Caco-2 (cell line): ENCODE measurements at regions not wholly inside any gene's neighbourhood (a gene's known extent, or its start where the extent isn't known, plus 50 kb on each side); places are given as distances from the start of the nearest gene placed in this dataset.

Source experiments
- BruUV-seq: library from RNA; stranded (reverse); fragments of 400-500 nt; replicated peaks from 2 replicates; lab custom pipeline; 2021; lab: Mats Ljungman, UMichigan
- CTCF ChIA-PET: fragments of 300-600 bp; sonication (Branson Sonifier 250); formaldehyde crosslinking; loops from one replicate; lab custom pipeline; 2022; ENCODE audit warnings: antibody characterized with exemption; lab: Charles Lee
- POLR2A ChIA-PET: fragments of 300-600 bp; sonication (Branson Sonifier 250); formaldehyde crosslinking; loops from one replicate; lab custom pipeline; 2022; ENCODE audit warnings: antibody characterized with exemption; lab: Charles Lee
- DNase-seq, 2 experiments: peaks; one replicate each; pipeline versions ENCODE4 v3.0.0 to v3.0.0-alpha.2; 2020 to 2022
- H3K27me3 ChIP-seq: replicated peaks from 2 replicates; pipeline ENCODE4 v1.6.0; 2011; ENCODE audit warnings: low read length; ENCODE audit not compliant: control insufficient read depth, insufficient read depth
- H3K36me3 ChIP-seq: 2 replicates; pipeline ENCODE4 v1.5.1; 2011; ENCODE audit warnings: low read length; ENCODE audit not compliant: control insufficient read depth, insufficient read depth
- H3K4me1 ChIP-seq: fragments of 250-450 bp; sonication (Bioruptor Pico); 2 replicates; pipeline ENCODE4 v1.5.1; 2020; ENCODE audit warnings: mild to moderate bottlenecking
- H3K4me3 ChIP-seq: 2 replicates; pipeline ENCODE4 v1.5.1; 2011; ENCODE audit warnings: low read depth, mild to moderate bottlenecking, control low read depth, low read length
- H3K9me3 ChIP-seq: fragments of 250-450 bp; sonication (Bioruptor Pico); 2 replicates; pipeline ENCODE4 v1.5.1; 2020; ENCODE audit warnings: mild to moderate bottlenecking, moderate library complexity
- H3K27ac Mint-ChIP-seq: one replicate; pipeline ENCODE4 v1.8.0; 2022; ENCODE audit warnings: mixed read lengths; ENCODE audit not compliant: unreplicated experiment
- H3K27me3 Mint-ChIP-seq: one replicate; pipeline ENCODE4 v1.8.0; 2022; ENCODE audit warnings: mixed read lengths; ENCODE audit not compliant: insufficient read depth, unreplicated experiment
- H3K36me3 Mint-ChIP-seq: one replicate; pipeline ENCODE4 v1.8.0; 2022; ENCODE audit warnings: mild to moderate bottlenecking, mixed read lengths; ENCODE audit not compliant: insufficient read depth, unreplicated experiment
- H3K4me1 Mint-ChIP-seq: one replicate; pipeline ENCODE4 v1.8.0; 2022; ENCODE audit warnings: low read depth, mixed read lengths; ENCODE audit not compliant: unreplicated experiment
- H3K4me3 Mint-ChIP-seq: one replicate; pipeline ENCODE4 v1.8.0; 2022; ENCODE audit warnings: mild to moderate bottlenecking, moderate library complexity, mixed read lengths; ENCODE audit not compliant: unreplicated experiment
- H3K9me3 Mint-ChIP-seq: one replicate; pipeline ENCODE4 v1.8.0; 2022; ENCODE audit warnings: mixed read lengths; ENCODE audit not compliant: unreplicated experiment
- CTCF ChIP-seq, 2 experiments: fragments of 200-600 bp in 1 of 2; IDR thresholded peaks; 1 replicate in 1 of 2; 2 replicates in 1 of 2; pipeline versions ENCODE4 v1.5.1 to v1.8.0; 2011 to 2022; ENCODE audit warnings: antibody characterized with exemption in 1 of 2, control low read depth in 1 of 2, inconsistent platforms in 1 of 2, low read depth in 1 of 2, low read length in 1 of 2, mild to moderate bottlenecking in 1 of 2, moderate library complexity in 1 of 2; ENCODE audit not compliant: insufficient read depth in 1 of 2, severe bottlenecking in 1 of 2, unreplicated experiment in 1 of 2
- intact Hi-C: fragments of 100-400 bp; cut with micrococcal nuclease; formaldehyde crosslinking; loops from one replicate; pipeline ENCODE4 v1.10.0; 2022; ENCODE audit not compliant: unreplicated experiment

DNA sequence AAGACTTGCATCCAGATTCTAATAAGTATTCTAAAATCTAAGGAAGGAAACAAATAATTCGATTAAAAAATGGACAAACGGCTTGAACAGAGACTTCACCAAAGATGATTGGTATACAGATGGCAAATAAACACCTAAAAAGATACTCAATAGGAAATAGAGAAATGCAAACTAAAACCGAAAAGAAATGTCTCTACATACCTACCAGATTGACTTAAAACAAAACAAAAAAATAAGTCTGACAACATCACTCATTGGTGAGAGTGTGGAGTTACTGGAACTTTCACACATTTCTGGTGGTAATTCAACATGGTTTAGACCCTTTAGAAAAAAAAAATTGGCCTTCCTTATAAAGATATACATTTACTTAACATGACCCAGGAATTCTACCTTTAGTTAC is 869.8 kb downstream of the TTLL7 start:
- Mint-ChIP-seq H3K4me1 (no peaks in the 10 kb centered on the region), H3K9me3 (no peaks in the 10 kb centered on the region)
- H3K27me3 ChIP-seq: no peaks in the 10 kb centered on the region

DNA sequence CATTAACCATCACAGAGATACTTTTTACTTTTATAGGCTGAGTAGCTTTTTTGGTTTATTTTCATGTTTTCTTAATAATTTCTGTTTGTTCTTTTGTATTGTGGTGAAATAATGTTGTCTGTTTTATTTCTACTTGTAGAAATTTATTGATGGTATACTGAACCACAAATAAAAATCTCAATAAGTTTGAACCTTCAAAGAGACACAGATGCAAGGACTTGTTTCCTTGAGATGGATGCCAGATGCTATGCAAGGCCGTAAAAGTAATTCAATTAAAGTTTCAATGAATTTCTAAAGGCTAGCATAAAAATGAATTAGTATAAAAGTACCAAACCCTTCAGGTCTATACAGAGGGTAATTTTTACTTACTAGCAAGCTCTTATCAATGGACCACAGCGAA is 873.5 kb downstream of the TTLL7 start:
- no peaks in the 10 kb centered on the region for H3K9me3 ChIP-seq
- H3K27me3 Mint-ChIP-seq: peaks cover under 1% of the 10 kb centered on the region
- ChIA-PET POLR2A (no interaction called here), CTCF (no interaction called here)
- no peaks in the 10 kb centered on the region for H3K27me3 ChIP-seq
- no peaks in the 10 kb centered on the region for H3K4me1 Mint-ChIP-seq
- no peak for TF ChIP-seq CTCF (IDR thresholded peaks at IDR 0.05; ENCODE audit: insufficient read depth in 1 of 2, low read depth in 1 of 2, low read length in 1 of 2, severe bottlenecking in 1 of 2, unreplicated experiment in 1 of 2)
- no TSS peak for BruUV-seq
- no peaks in the 10 kb centered on the region for H3K9me3 Mint-ChIP-seq
- no peak overlapping the region for H3K4me3 Mint-ChIP-seq
- H3K27ac Mint-ChIP-seq: no peak overlapping the region
- no peaks in the 10 kb centered on the region for H3K4me1 ChIP-seq
- intact Hi-C loops: no loop called here
- H3K36me3 Mint-ChIP-seq: no peaks in the 10 kb centered on the region
- no peak overlapping the region for H3K4me3 ChIP-seq
- no peaks in the 10 kb centered on the region for H3K36me3 ChIP-seq
- DNase-seq: no peak

More for the DNA sequence above, 869.8 kb downstream of the TTLL7 start:
- peaks cover 3% of the 10 kb centered on the region for H3K27me3 Mint-ChIP-seq
- POLR2A ChIA-PET: no interaction called here
- no peak overlapping the region for H3K4me3 Mint-ChIP-seq
- no peaks in the 10 kb centered on the region for H3K36me3 Mint-ChIP-seq
- H3K9me3 ChIP-seq: no peaks in the 10 kb centered on the region
- H3K4me1 ChIP-seq: no peaks in the 10 kb centered on the region
- DNase-seq: no peak
- intact Hi-C loops: no loop called here
- no peak overlapping the region for H3K4me3 ChIP-seq
- BruUV-seq: no TSS peak
- H3K27ac Mint-ChIP-seq: no peak overlapping the region
- TF ChIP-seq CTCF (IDR thresholded peaks at IDR 0.05; ENCODE audit: insufficient read depth in 1 of 2, low read depth in 1 of 2, low read length in 1 of 2, severe bottlenecking in 1 of 2, unreplicated experiment in 1 of 2): no peak
- no peaks in the 10 kb centered on the region for H3K36me3 ChIP-seq
- CTCF ChIA-PET: no interaction called here

GRCh38 chr1:83123019-83123418 is 875.9 kb downstream of the TTLL7 start:
- POLR2A ChIA-PET: no interaction called here
- Histone ChIP-seq H3K4me1 (no peaks in the 10 kb centered on the region), H3K9me3 (no peaks in the 10 kb centered on the region), H3K4me3 (no peak overlapping the region), H3K36me3 (no peaks in the 10 kb centered on the region), H3K27me3 (no peaks in the 10 kb centered on the region)
- Mint-ChIP-seq H3K9me3 (no peaks in the 10 kb centered on the region), H3K4me3 (no peak overlapping the region), H3K27ac (no peak overlapping the region), H3K4me1 (no peaks in the 10 kb centered on the region), H3K36me3 (no peaks in the 10 kb centered on the region), H3K27me3 (no peaks in the 10 kb centered on the region)
- no TSS peak for BruUV-seq
- intact Hi-C loops: no loop called here
- no peak for TF ChIP-seq CTCF (IDR thresholded peaks at IDR 0.05; ENCODE audit: insufficient read depth in 1 of 2, low read depth in 1 of 2, low read length in 1 of 2, severe bottlenecking in 1 of 2, unreplicated experiment in 1 of 2)
- no peak for DNase-seq
- CTCF ChIA-PET: no interaction called here
